ENCODE measurements at regions not wholly inside any gene's neighbourhood (a gene's known extent, or its start where the extent isn't known, plus 50 kb on each side); places are given as distances from the start of the nearest gene placed in this dataset.

DNA sequence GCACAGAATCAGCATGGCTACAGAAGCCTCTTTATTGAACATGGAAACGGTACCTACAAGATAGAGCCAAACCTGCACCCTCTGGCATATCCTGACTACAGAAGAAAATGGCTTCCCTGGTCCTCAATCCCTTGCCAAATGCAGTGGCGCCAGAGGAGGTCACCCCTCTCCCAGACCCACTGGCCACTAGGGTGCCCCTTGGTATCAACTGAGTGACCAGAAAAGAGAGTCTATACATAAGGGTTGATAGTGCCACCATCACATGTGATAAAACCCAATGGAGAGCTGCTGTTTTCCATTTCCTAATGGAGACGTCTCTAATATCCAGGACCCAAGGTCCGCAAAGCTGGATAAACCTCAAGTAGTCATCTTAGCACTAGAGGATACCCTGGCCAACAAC, 52.7 kb upstream of the ALK start:
- no peak for DNase-seq (ENCODE audit: low read depth)

- no peak for DNase-seq (ENCODE audit: low read depth)
These were observed 55.9 kb upstream of the ALK start for GRCh38 chr2:29977284-29977683.

- DNase-seq (ENCODE audit: low read depth), result no peak
These were observed 60.0 kb upstream of the ALK start for GRCh38 chr2:29981402-29981801.

GRCh38 chr2:29983308-29983707, 61.9 kb upstream of the ALK start:
- DNase-seq (ENCODE audit: low read depth), result no peak

DNA sequence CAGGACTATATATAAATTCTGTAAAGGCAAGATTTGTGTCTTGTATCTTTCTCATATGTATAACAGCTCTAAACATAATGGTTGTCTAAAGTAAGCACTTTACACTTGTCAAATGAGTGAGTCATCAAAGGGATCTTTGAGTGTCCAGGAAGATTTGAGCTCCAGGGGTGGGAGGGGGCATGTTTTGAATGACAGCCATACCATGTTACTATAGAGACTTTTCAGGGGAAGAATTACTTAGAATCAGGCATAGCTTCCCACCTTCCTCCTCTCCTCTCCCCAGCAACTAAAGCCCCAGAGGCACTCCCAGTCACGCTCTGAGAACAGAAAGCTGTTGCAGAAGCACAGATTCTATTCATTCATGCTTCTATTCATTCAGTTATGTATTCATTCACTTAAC, 65.8 kb upstream of the ALK start:
- DNase-seq (ENCODE audit: low read depth), result no peak

DNA sequence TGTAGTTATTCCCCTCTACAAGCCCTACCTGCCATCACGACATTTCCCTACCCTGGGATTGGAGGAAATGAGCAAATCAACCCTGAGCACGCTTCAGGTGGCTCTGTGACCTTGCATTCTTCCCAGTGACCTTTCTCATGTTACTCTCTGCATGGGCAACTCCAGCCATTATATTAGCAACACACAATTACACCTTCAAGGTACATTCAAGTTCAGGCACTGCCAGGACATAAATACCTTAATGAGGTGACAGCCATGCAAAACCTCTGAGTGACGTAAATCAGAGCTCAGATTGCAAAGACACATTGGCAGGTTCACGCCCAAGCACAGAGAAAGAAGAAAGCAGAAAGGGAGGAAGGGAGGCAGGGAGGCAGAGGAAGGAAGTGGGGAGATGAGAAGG, 68.7 kb upstream of the ALK start:
- no peak for DNase-seq (ENCODE audit: low read depth)

GRCh38 chr2:29991086-29991485, 69.7 kb upstream of the ALK start:
- no peak for DNase-seq (ENCODE audit: low read depth)

DNA sequence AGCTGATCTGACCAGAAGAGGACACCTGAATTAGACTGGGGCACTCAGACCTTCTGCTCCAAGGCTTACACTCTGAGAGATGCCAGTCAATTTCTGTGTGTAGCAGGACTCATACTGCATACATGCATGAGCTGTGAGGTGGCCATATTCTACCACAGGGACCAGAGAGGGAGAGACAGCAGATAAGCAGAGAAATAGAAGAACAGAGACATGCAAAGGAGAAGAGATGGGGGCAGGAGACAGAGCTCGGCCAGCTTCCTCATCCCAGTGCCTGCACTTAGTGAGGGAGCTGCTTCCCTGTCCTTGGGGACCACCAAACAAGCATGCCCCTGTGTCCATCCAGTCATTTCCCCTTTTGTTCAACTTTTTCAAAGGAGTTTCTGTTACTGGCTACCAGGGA, 73.9 kb upstream of the ALK start:
- DNase-seq (ENCODE audit: low read depth), result no peak

GRCh38 chr2:30003128-30003527, 81.7 kb upstream of the ALK start:
- no peak for DNase-seq (ENCODE audit: low read depth)

GRCh38 chr2:30022444-30023071, 101.2 kb upstream of the ALK start:
- no peak for DNase-seq (ENCODE audit: low read depth)

GRCh38 chr2:30024281-30024680, 102.9 kb upstream of the ALK start:
- DNase-seq (ENCODE audit: low read depth), result no peak

- no peak for DNase-seq (ENCODE audit: low read depth)
These were observed 105.0 kb upstream of the ALK start for GRCh38 chr2:30026091-30027055.

DNA sequence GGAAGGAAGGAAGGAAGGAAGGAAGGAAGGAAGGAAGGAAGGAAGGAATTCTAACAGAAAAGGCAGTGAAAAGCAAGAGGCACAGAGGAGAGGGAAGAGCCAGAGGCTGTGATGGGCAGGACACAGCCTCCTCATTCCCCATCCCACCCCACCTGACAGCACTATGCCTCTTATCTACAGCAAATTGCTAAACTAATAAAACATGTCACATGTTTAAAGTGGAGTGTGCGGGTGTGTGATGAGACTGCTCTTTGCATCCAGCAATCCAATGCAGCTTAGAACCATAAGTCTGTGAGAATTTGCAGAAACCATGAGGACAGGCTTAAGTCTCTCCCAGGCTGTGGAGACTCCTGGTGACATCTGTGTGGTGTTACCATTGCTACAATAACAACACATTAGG, 108.4 kb upstream of the ALK start:
- DNase-seq (ENCODE audit: low read depth), result no peak

DNA sequence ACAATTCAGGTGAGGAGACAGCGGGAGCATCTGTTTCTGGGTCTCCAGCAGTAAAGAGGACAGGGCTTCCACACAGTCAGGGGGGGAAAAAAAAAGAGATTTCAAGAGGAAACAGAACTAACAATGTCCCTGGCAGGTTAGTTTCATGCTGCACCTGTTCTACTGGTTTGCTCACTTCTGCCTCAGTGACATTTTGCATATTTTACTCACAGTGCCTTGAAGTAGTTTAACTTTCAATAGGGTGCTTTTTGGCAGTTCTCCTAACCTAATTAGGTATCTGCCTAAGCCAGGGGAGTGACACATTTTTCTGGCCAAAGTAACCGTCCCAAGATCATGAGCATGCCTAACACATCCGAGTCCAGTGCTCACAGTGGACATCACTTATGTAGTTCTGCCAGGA, 109.0 kb upstream of the ALK start:
- no peak for DNase-seq (ENCODE audit: low read depth)

DNA sequence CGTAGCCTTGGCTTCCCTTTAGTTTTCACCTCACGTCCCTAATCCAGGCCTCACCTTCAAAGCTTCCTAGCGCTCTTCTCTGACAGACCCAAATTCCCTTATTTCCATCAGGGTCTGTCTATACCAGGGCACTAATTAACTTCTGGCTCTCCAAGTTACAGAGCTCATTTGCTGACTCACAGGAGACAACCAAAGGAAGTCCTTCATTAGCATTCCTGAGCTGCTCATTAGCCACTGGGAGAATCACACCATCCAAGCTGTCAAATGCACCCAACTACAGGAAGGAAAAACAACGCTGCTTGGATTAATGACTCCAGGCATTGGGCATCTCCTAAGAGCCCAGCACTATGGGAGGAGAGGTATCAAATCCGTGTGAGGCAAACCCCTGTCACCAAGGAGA, 109.8 kb upstream of the ALK start:
- DNase-seq (ENCODE audit: low read depth), result no peak

- DNase-seq (ENCODE audit: low read depth), result no peak
These were observed 112.6 kb upstream of the YPEL5 start for GRCh38 chr2:30034052-30034775.

DNA sequence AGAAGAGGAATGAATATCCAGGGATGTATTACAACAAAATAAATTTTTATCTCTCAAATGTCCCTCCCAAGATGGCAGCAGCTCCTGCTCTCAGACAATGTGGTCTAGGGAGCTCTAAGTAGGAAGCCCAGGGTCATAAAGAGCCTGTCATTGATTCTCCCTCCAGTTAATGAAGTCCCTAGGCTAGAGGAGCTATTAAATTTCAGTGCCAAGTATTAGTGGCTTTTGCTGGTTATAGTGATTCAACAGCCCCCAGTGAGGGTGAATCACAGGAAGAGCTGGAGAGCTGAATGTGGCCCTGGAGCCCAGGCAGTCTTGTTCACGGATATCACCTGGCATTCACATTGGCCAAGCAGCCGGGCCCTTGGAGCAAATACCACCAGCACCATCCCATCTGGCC, 109.8 kb upstream of the YPEL5 start:
- DNase-seq (ENCODE audit: low read depth), result no peak

DNA sequence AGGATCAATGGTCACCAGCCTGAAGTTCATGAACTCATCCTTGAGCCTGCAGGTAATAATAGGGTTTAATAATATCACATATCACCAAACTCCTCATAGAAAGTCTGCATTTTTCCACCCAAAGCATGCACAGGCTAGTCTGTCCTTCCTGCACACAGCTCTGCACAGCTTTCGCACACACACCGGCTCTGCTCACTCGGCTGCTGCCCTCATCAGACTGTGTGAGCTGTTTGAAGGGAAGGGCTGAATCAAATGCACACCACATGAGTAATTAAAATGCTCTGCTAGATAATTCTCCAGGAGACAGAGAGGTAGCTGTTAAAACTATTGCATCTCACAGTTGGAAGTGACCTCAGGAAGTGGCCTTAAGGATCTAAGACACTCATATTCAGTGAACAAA, 108.4 kb upstream of the YPEL5 start:
- no peak for DNase-seq (ENCODE audit: low read depth)

DNA sequence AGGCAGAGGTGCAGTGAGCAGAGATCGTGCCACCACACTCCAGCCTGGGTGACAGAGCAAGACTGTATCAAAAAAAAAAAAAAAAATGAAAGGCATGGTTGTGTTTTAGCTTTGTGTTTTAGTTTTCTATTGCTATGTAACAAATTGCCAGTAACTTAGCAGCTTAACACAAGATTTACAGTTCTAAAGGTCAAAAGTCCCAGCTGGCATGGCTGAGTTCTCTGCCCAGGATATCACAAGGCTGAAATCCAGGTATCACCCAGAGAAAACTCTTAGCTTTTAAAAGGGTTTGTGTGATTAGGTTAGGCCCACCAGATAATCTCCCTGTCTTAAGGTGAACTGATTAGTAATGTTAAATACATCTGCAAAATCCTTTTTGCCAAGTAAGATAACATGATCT, 107.7 kb upstream of the YPEL5 start:
- DNase-seq (ENCODE audit: low read depth), result no peak

- DNase-seq (ENCODE audit: low read depth), result no peak
These were observed 106.7 kb upstream of the YPEL5 start for GRCh38 chr2:30040147-30040546.

DNA sequence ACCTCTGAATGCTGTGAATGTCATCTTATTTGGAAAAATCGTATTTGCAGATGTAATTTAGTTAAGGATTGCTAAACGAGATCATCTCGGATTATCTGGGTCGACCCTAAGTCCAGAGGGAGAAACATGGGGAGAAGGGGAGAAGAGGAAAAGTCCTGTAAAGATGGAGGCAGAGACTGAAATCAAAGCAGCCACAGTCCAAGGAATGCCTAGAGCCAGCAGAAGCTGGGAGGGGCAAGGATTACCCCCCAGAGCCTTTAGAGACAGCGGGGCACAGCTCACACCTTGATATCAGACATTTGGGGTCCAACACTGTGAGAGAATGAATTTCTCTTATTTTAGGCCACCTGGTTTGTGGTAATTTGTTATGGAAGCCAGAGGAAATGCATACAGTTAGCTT, 104.9 kb upstream of the YPEL5 start:
- DNase-seq (ENCODE audit: low read depth), result no peak

GRCh38 chr2:30046396-30046795, 100.4 kb upstream of the YPEL5 start:
- DNase-seq (ENCODE audit: low read depth), result no peak

- no peak for DNase-seq (ENCODE audit: low read depth)
These were observed 99.8 kb upstream of the YPEL5 start for GRCh38 chr2:30046979-30047378.
